OCI-LY7 (cell line): ENCODE measurements at regions not wholly inside any gene's neighbourhood (a gene's known extent, or its start where the extent isn't known, plus 50 kb on each side); places are given as distances from the start of the nearest gene placed in this dataset.

Experiments used
- EZH2phosphoT487 ChIP-seq: fragments of 200-600 bp; sonication (generic); IDR thresholded peaks from 2 replicates; pipeline ENCODE4 v1.6.1; 2018; ENCODE audit warnings: low read depth, borderline replicate concordance, mild to moderate bottlenecking, mixed run types, antibody characterized with exemption, low read length, moderate library complexity, mixed read lengths
- TF ChIP-seq, protein P1 (sequence below): fragments of 200-600 bp; sonication (generic); conservative IDR thresholded peaks from 2 replicates; pipeline ENCODE4 v1.5.1; 2014; ENCODE audit warnings: mild to moderate bottlenecking, antibody characterized with exemption, low read length, moderate library complexity, mixed read lengths

GRCh38 chr3:152676810-152677379 lies 158.0 kb upstream of the P2RY1 start:
- TF ChIP-seq, protein P1, sequence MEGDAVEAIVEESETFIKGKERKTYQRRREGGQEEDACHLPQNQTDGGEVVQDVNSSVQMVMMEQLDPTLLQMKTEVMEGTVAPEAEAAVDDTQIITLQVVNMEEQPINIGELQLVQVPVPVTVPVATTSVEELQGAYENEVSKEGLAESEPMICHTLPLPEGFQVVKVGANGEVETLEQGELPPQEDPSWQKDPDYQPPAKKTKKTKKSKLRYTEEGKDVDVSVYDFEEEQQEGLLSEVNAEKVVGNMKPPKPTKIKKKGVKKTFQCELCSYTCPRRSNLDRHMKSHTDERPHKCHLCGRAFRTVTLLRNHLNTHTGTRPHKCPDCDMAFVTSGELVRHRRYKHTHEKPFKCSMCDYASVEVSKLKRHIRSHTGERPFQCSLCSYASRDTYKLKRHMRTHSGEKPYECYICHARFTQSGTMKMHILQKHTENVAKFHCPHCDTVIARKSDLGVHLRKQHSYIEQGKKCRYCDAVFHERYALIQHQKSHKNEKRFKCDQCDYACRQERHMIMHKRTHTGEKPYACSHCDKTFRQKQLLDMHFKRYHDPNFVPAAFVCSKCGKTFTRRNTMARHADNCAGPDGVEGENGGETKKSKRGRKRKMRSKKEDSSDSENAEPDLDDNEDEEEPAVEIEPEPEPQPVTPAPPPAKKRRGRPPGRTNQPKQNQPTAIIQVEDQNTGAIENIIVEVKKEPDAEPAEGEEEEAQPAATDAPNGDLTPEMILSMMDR = no peak
- no peak for TF ChIP-seq EZH2phosphoT487
